WTC11 (cell line): ENCODE measurements at regions not wholly inside any gene's neighbourhood (a gene's known extent, or its start where the extent isn't known, plus 50 kb on each side); places are given as distances from the start of the nearest gene placed in this dataset.

Source experiments
- ATAC-seq: fragments of 200-7000 bp; cut with Tn5 transposase; 2 replicates; pipeline ENCODE4 v1.10.0; 2021; ENCODE audit warnings: mild to moderate bottlenecking, moderate library complexity
- CTCF ChIA-PET: fragments of 300-600 bp; sonication (Branson Sonifier 250); formaldehyde crosslinking; loops from one replicate; lab custom pipeline; 2021; ENCODE audit warnings: antibody characterized with exemption; lab: Charles Lee
- POLR2A ChIA-PET: fragments of 350-600 bp; sonication (Branson Sonifier 250); formaldehyde crosslinking; loops from one replicate; lab custom pipeline; 2021; ENCODE audit warnings: antibody characterized with exemption; lab: Charles Lee
- DNase-seq: peaks from one replicate; pipeline ENCODE4 v3.0.0; 2021; ENCODE audit warnings: low spot score
- H3K27ac Mint-ChIP-seq: 2 replicates; pipeline ENCODE4 v1.8.0; 2021; ENCODE audit warnings: mixed read lengths
- H3K27me3 Mint-ChIP-seq: 2 replicates; pipeline ENCODE4 v1.8.0; 2021; ENCODE audit warnings: low read depth, mild to moderate bottlenecking, moderate library complexity, mixed read lengths
- H3K36me3 Mint-ChIP-seq: 2 replicates; pipeline ENCODE4 v1.8.0; 2021; ENCODE audit warnings: mixed read lengths
- H3K4me1 Mint-ChIP-seq: 2 replicates; pipeline ENCODE4 v1.8.0; 2022; ENCODE audit warnings: mixed read lengths
- H3K4me3 Mint-ChIP-seq: 2 replicates; pipeline ENCODE4 v1.8.0; 2021; ENCODE audit warnings: mild to moderate bottlenecking, moderate library complexity, mixed read lengths
- H3K9me3 Mint-ChIP-seq: 2 replicates; pipeline ENCODE4 v1.8.0; 2021; ENCODE audit warnings: mixed read lengths
- ATF6 ChIP-seq: sonication (generic); formaldehyde crosslinking; IDR thresholded peaks from 2 replicates; pipeline ENCODE4 v1.8.1; 2023; ENCODE audit warnings: mild to moderate bottlenecking, missing genetic modification reagents
- CBFB ChIP-seq: sonication (generic); formaldehyde crosslinking; IDR thresholded peaks from 2 replicates; pipeline ENCODE4 v1.8.1; 2022; ENCODE audit warnings: mild to moderate bottlenecking, low read depth, missing genetic modification reagents
- ETV6 ChIP-seq: sonication (generic); formaldehyde crosslinking; IDR thresholded peaks from 2 replicates; pipeline ENCODE4 v1.8.1; 2022; ENCODE audit warnings: mild to moderate bottlenecking, missing genetic modification reagents
- FOXK1 ChIP-seq: sonication (generic); formaldehyde crosslinking; IDR thresholded peaks from 2 replicates; pipeline ENCODE4 v1.8.0; 2022; ENCODE audit warnings: mild to moderate bottlenecking, moderate library complexity, missing genetic modification reagents
- FOXP1 ChIP-seq: sonication (generic); formaldehyde crosslinking; IDR thresholded peaks from 2 replicates; pipeline ENCODE4 v1.8.0; 2022; ENCODE audit warnings: missing genetic modification reagents, mild to moderate bottlenecking, moderate library complexity, borderline replicate concordance
- KAT7 ChIP-seq: sonication (generic); formaldehyde crosslinking; IDR thresholded peaks from 2 replicates; pipeline ENCODE4 v1.8.1; 2023; ENCODE audit warnings: missing genetic modification reagents, mild to moderate bottlenecking, borderline replicate concordance
- NFYB ChIP-seq: sonication (generic); formaldehyde crosslinking; conservative IDR thresholded peaks from 2 replicates; pipeline ENCODE4 v1.8.0; 2022; ENCODE audit warnings: low read depth, missing genetic modification reagents
- RELA ChIP-seq: sonication (generic); formaldehyde crosslinking; IDR thresholded peaks from 2 replicates; pipeline ENCODE4 v1.8.1; 2022; ENCODE audit warnings: missing genetic modification reagents, mild to moderate bottlenecking, borderline replicate concordance
- SMAD3 ChIP-seq: sonication (generic); formaldehyde crosslinking; IDR thresholded peaks from 2 replicates; pipeline ENCODE4 v1.8.0; 2022; ENCODE audit warnings: missing genetic modification reagents, mild to moderate bottlenecking, borderline replicate concordance
- SOX15 ChIP-seq: fragments of 250-450 bp; sonication (Bioruptor Pico); IDR thresholded peaks from 2 replicates; pipeline ENCODE4 v1.9.0; 2021; ENCODE audit warnings: mild to moderate bottlenecking
- STAT6 ChIP-seq: sonication (generic); formaldehyde crosslinking; conservative IDR thresholded peaks from 2 replicates; pipeline ENCODE4 v1.8.1; 2023; ENCODE audit warnings: mild to moderate bottlenecking, low read depth, missing genetic modification reagents, moderate library complexity
- TCF7 ChIP-seq: sonication (generic); formaldehyde crosslinking; IDR thresholded peaks from 2 replicates; pipeline ENCODE4 v1.8.0; 2022; ENCODE audit warnings: mild to moderate bottlenecking, low read depth, missing genetic modification reagents, moderate library complexity
- ZBTB21 ChIP-seq: sonication (generic); formaldehyde crosslinking; IDR thresholded peaks from 2 replicates; pipeline ENCODE4 v1.8.1; 2023; ENCODE audit warnings: mild to moderate bottlenecking, missing genetic modification reagents, borderline replicate concordance
- ZBTB43 ChIP-seq: sonication (generic); formaldehyde crosslinking; IDR thresholded peaks from 2 replicates; pipeline ENCODE4 v1.8.1; 2023; ENCODE audit warnings: mild to moderate bottlenecking, missing genetic modification reagents
- ZNF396 ChIP-seq: fragments of 250-450 bp; sonication (Bioruptor Pico); IDR thresholded peaks from 2 replicates; pipeline ENCODE4 v1.8.0; 2021; ENCODE audit warnings: mild to moderate bottlenecking, moderate library complexity, borderline replicate concordance
- TF ChIP-seq, protein P1 (sequence below): sonication (generic); formaldehyde crosslinking; IDR thresholded peaks from 2 replicates; pipeline ENCODE4 v1.8.0; 2023; ENCODE audit warnings: mild to moderate bottlenecking, missing genetic modification reagents
- TF ChIP-seq, protein P2 (sequence below): sonication (generic); formaldehyde crosslinking; IDR thresholded peaks from 2 replicates; pipeline ENCODE4 v1.8.1; 2023; ENCODE audit warnings: mild to moderate bottlenecking, missing genetic modification reagents, moderate library complexity
- TF ChIP-seq, protein P3 (sequence below): sonication (generic); formaldehyde crosslinking; IDR thresholded peaks from 2 replicates; pipeline ENCODE4 v1.8.0; 2022; ENCODE audit warnings: mild to moderate bottlenecking, missing genetic modification reagents

DNA sequence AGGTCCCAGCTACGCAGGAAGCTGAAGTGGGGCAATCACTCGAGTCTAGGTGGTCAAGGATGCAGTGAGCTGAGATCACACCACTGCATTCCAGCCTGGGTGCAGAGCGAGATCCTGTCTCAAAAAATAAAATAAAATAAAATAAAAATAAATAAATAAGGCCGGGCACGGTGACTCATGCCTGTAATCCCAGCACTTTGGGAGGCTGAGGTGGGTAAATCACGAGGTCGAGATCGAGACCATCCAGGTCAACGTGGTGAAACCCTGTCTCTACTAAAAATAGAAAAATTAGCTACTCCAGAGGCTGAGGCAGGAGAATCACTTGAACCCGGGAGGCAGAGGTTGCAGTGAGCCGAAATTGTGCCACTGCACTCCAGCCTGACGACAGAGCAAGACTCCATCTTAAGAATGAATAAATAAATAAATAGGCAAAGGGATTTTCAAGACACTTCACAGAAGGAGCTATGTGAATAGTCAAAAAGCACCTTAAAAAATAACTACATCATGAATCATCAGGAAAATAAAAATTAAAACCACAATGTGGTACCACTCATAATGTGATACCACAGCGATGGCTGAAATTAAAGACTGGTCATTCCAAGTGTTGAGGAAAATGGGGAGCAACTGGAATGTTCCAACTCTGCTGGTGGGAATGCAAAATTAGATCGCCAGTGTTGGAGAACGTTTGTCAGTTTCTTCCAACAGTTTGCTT, 92.9 kb upstream of the TBX3 start:
- ChIA-PET POLR2A (no interaction called here), CTCF (interaction anchor here (0.6 kb wide), 1 partner anchor 793 kb away, joined by 3 read pairs; no protein-coding TSS in a partner anchor)
- no peak overlapping the region for H3K4me3 Mint-ChIP-seq
- peaks cover 7% of the 10 kb centered on the region for H3K9me3 Mint-ChIP-seq
- H3K4me1 Mint-ChIP-seq: peaks cover 4% of the 10 kb centered on the region; the same call in 1 of the 2 replicates
- DNase-seq (no peak), ATAC-seq (no peak)
- no peak for TF ChIP-seq ZNF396 (CRISPR knock-in tag)
- no peak for TF ChIP-seq NFYB (CRISPR knock-in tag)
- TF ChIP-seq CBFB (CRISPR knock-in tag): no peak
- TF ChIP-seq RELA (CRISPR knock-in tag): no peak
- no peak for TF ChIP-seq KAT7 (CRISPR knock-in tag)
- TF ChIP-seq, protein P1, sequence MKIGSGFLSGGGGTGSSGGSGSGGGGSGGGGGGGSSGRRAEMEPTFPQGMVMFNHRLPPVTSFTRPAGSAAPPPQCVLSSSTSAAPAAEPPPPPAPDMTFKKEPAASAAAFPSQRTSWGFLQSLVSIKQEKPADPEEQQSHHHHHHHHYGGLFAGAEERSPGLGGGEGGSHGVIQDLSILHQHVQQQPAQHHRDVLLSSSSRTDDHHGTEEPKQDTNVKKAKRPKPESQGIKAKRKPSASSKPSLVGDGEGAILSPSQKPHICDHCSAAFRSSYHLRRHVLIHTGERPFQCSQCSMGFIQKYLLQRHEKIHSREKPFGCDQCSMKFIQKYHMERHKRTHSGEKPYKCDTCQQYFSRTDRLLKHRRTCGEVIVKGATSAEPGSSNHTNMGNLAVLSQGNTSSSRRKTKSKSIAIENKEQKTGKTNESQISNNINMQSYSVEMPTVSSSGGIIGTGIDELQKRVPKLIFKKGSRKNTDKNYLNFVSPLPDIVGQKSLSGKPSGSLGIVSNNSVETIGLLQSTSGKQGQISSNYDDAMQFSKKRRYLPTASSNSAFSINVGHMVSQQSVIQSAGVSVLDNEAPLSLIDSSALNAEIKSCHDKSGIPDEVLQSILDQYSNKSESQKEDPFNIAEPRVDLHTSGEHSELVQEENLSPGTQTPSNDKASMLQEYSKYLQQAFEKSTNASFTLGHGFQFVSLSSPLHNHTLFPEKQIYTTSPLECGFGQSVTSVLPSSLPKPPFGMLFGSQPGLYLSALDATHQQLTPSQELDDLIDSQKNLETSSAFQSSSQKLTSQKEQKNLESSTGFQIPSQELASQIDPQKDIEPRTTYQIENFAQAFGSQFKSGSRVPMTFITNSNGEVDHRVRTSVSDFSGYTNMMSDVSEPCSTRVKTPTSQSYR (CRISPR knock-in tag): no peak
- H3K27me3 Mint-ChIP-seq: peaks cover 6% of the 10 kb centered on the region
- H3K36me3 Mint-ChIP-seq: 0 out of 2 replicates have a peak, but pooled peaks cover 5% of the 10 kb centered on the region
- H3K27ac Mint-ChIP-seq: no peak overlapping the region

- H3K27me3 Mint-ChIP-seq: peaks cover 6% of the 10 kb centered on the region
- 0 out of 2 replicates have a peak, but pooled peaks cover 5% of the 10 kb centered on the region for H3K36me3 Mint-ChIP-seq
- ChIA-PET POLR2A (interaction anchor here (0.7 kb wide), 1 partner anchor 626 kb away, joined by 4 read pairs; no protein-coding TSS in a partner anchor), CTCF (no interaction called here)
- H3K9me3 Mint-ChIP-seq: peaks cover 7% of the 10 kb centered on the region
- ATAC-seq: no peak
- H3K27ac Mint-ChIP-seq: no peak overlapping the region
- no peak overlapping the region for H3K4me3 Mint-ChIP-seq
- peaks cover 4% of the 10 kb centered on the region; the same call in 1 of the 2 replicates for H3K4me1 Mint-ChIP-seq
- no peak for DNase-seq
- TF ChIP-seq ZBTB21 (CRISPR knock-in tag) (no peak), ATF6 (CRISPR knock-in tag) (no peak), TCF7 (CRISPR knock-in tag) (no peak), SMAD3 (CRISPR knock-in tag) (no peak), FOXP1 (CRISPR knock-in tag) (no peak), FOXK1 (CRISPR knock-in tag) (no peak), SOX15 (CRISPR knock-in tag) (no peak), CBFB (CRISPR knock-in tag) (no peak), ZBTB43 (CRISPR knock-in tag) (no peak), ETV6 (CRISPR knock-in tag) (no peak), NFYB (CRISPR knock-in tag) (no peak), STAT6 (no peak)
- TF ChIP-seq, protein P2, sequence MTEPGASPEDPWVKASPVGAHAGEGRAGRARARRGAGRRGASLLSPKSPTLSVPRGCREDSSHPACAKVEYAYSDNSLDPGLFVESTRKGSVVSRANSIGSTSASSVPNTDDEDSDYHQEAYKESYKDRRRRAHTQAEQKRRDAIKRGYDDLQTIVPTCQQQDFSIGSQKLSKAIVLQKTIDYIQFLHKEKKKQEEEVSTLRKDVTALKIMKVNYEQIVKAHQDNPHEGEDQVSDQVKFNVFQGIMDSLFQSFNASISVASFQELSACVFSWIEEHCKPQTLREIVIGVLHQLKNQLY: no peak
- TF ChIP-seq, protein P3, sequence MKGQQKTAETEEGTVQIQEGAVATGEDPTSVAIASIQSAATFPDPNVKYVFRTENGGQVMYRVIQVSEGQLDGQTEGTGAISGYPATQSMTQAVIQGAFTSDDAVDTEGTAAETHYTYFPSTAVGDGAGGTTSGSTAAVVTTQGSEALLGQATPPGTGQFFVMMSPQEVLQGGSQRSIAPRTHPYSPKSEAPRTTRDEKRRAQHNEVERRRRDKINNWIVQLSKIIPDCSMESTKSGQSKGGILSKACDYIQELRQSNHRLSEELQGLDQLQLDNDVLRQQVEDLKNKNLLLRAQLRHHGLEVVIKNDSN (CRISPR knock-in tag): no peak
Observed at GRCh38 chr12:114774699-114775098, 90.7 kb upstream of the TBX3 start.
